HG03342 (cell line): ENCODE measurements at regions not wholly inside any gene's neighbourhood (a gene's known extent, or its start where the extent isn't known, plus 50 kb on each side); places are given as distances from the start of the nearest gene placed in this dataset.
A peak's percentile ranks its signal among the peaks of the same experiment; 100 is the strongest.
"Not testable (repeated sequence)": the region's sequence is repeated elsewhere in the genome, so short reads cannot be mapped to it uniquely, and the experiment has no call there.

ENCODE experiments used
- ATAC-seq: cut with Tn5 transposase; IDR thresholded peaks from one replicate; pipeline ENCODE4 v1.9.1; 2021; ENCODE audit warnings: mild to moderate bottlenecking, moderate library complexity; ENCODE audit not compliant: unreplicated experiment

DNA sequence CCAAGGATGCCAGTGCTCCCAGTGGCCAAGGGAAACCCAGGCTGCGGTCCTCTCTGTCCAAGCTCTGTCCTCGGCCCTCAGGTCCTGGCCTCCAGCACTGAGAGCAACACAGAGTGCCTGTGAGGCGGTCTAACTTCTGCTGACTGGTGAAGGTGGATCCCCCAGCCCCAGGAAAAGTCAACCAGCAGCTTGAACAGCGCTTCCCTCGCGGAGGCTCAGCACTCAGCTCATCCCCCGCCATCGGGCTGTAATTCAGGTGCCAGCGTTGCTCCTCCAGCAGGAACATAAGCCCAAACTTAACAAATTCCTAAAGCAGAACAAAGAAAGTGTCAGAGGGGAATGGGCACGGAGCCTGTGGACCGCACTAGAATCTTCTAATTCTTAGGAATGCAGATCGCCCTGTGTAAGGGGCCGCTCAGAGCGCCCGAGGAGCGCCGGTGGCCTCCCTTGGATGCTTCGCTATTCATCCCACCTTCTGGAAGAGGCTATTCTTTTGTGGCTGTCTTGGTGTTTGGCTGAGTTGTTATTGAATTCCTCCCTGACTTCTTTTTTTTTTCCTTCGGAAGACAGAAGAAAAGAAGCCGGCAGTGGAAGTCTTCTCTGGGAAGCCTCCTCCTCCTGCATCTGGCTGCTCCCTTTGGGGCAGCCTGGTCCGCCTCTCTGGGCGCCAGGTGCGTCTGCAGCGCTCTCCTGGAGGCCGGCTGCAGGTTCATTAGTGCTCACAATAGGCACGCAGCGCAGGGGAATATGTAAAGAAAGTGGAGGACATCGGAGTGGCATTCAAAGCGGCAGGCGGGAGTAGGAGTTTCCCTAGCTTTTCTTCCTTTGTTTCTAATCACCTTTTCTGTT lies 905.6 kb downstream of the TSN start:
- no peak for ATAC-seq

DNA sequence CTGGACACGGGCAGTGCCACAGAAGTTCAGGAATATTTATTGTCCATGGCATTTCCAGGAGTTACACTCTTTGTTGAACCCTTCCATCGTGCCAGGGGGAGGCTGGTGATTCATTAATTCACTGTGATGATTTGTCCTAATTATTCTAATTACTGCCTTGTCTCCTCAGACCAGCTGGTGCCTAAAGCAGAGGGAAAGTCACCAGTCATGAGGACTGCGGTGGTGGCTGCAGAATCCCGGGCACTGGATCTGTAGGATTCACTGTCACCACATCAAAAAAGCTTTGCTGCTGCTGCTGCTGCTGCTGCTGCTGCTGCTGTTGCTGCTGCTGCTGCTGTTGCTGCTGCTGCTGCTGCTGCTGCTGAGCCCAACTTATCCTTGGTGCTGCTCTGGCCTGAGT lies 908.2 kb downstream of the TSN start:
- ATAC-seq: no peak

DNA sequence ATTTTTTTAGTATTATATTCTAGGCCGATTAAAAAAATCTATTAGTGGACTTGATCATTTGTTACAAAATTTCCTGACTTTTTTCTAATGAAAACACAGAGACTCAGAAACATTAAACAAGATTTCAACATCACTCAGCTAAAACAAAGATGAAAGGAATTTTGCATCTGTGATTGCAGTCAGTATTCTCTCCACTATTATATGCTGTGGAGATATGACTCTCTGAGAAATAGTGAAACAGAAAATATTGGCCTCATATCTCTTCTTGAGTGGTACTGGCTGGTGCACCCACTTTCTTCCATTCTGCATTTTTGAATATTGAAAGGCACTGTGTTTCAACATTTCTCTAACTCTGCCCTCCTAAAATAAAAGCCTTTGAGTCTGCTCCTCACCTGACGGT lies 914.2 kb downstream of the TSN start:
- no peak for ATAC-seq

DNA sequence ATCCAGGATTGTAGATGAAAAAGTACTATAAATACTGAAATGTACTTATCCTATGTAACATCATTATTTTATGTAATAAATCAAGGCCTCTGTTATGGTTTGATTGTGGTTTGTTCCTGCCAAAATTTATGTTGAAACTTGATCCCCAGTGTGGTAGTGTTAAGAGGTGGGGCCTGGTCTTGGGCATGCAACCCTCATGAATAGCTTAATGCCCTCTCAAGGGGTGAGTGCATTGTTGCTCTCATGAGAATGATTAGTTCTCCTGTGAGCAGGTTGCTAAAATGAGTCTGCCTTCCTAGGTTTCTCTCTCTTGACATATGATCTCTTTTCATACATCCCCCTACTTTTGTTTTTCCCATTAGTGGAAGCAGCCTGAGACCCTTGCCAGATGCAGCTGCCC lies 915.4 kb downstream of the TSN start:
- no peak for ATAC-seq

DNA sequence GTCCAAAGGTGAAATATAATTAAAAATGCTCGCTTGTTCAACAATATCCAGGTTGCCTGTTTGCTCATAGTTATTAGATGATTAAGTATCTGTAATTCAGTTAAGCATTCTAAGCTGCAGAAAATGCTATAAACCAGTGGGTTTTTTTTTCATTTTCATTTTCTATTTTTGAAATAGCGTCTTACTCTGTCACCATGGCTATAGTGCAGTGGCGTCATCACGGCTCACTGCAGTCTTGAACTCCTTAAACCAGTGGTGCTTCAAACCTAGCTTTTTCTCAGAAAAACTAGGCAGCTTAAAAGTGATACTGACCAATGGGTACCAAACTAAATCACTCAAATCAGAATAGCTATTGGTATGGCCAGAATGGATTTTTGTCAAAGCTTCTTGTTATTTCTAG lies 925.2 kb downstream of the TSN start:
- ATAC-seq: no peak

DNA sequence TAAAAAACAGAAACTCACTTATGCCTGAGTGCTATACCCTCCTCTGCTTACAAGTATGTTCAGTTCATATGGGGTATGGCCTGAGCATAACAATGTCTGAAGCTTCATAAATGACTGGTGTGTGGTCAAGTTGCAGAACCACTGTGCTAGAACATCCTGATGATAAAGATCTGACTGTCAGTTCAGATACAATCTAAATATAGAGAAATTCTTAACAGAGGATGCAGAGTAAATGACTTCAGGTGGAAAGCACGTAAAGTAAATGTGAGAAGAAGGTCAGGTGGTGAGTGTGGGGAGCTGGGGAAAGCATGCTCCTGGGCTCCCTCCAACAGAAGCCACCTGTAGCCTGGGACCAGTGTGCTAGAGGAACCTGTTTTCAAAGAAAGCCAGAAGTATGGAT lies 926.2 kb downstream of the TSN start:
- ATAC-seq: peak; percentile 63

- no peak for ATAC-seq
These were observed 926.9 kb downstream of the TSN start for GRCh38 chr2:122682356-122682755.

- no peak for ATAC-seq
These were observed 927.6 kb downstream of the TSN start for GRCh38 chr2:122683018-122683417.

- ATAC-seq: no peak
These were observed 937.1 kb downstream of the TSN start for GRCh38 chr2:122692400-122693083.

- no peak for ATAC-seq
These were observed 942.0 kb downstream of the TSN start for GRCh38 chr2:122697415-122697814.

DNA sequence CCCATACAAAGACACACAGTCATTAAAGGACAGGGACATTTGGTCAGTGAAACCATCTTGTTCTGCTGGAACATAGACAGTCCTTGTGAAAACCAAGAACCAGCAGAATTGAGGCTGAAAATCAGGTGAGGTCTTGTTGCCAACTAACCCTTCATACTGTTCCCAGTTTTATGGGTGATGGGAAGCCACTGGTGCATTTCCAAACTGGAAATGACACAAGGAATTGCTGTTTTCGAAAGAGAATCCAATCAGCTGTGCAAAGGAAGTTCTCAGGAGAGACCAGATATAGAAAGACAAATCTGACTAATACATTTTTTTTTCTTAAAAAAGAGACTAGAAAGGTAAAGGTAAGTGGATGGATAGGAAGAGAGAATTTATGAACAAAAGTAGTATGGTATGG lies 948.2 kb downstream of the TSN start:
- no peak for ATAC-seq

GRCh38 chr2:122704109-122704563 lies 948.7 kb downstream of the TSN start:
- ATAC-seq: peak; percentile 63

- ATAC-seq: no peak
These were observed 950.3 kb downstream of the TSN start for GRCh38 chr2:122705746-122706145.

DNA sequence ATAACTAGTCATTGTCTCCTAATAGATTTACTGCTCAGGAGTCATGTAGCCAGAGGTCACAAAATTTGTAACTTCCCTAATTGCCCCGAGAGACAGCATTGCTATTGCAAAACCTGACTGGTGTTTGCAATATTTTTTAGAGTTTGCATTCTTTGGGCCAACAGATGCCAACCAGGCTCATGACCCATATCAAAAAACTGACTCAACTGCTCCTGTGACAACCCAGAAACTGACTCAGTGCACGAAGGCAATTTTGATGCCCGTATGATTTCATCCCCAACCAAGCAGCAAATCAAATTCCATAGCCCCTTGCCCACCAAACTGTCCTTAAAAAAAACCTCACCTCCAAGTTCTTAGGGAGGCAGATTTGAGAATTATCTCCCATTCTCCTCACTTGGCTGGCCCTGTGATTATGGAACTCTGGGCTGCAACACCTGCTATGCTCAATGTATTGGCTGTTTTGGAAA lies 951.3 kb downstream of the TSN start:
- no peak for ATAC-seq

DNA sequence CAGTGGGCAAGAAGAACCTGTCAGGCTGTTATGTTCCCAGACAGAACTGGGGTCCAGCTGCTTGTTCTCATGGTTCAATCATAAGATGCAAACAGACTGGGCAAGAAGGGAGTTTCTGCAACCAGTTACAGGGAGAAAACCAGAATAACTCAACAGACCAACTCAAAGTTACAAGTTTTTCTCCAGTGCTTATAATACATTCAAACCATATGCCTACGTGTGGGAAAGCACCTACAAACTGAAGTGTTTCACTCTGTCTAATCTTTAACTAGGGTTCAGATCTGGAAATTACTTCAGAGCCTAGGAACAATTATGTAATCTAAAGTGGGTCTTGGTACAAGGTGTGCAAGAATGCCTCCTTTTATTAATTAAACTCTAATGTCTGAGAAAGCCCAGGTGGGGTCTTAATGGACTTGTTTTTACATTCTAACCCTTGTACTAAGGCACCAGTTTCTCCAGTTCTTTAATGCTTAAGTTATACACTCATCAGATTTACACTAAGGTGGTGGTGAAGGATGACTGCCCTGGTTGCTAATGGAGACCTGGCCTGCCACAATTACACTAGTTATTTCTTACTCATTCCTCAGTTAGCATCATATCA lies 951.9 kb downstream of the TSN start:
- peak; percentile 58 for ATAC-seq

GRCh38 chr2:122710049-122710448 lies 954.6 kb downstream of the TSN start:
- ATAC-seq: no peak

DNA sequence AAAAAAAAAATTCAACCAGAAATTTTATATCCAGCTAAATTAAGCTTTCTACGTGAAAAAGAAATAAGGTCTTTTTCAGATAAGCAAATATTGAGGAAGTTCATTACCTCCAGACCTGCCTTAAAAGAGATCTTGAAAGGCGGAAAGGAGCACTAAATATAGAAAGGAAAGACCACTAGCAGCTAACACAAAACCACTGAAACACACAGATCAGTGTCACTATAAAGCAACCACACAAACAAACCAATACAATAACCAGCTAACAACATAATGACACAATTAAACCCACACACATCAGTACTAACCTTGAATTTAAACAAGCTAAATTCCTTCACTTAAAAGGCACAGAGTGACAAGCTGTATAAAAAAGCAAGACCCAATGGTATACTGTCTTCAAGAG lies 958.3 kb downstream of the TSN start:
- no peak for ATAC-seq

DNA sequence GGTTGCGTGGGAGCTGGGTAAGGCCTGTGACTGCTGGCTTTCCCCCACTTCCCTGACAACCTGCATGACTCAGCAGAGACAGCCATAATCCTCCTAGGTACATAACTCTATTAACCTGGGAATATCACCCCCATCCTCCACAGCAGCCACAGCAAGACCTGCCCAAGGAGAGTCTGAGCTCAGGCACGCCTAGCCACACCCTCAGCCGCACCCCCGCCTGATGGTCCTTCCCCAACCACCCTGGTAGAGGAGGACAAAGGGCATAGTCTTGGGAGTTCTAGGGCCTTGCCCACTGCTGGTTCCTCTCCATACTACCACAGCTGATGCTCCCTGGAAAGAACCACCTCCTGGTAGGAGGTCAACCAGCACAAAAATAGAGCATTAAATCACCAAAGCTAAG lies 965.4 kb downstream of the TSN start:
- ATAC-seq: not testable (repeated sequence)

- no peak for ATAC-seq
These were observed 979.4 kb downstream of the TSN start for GRCh38 chr2:122734766-122735424.

GRCh38 chr2:122736279-122736678 lies 980.8 kb downstream of the TSN start:
- ATAC-seq: no peak

DNA sequence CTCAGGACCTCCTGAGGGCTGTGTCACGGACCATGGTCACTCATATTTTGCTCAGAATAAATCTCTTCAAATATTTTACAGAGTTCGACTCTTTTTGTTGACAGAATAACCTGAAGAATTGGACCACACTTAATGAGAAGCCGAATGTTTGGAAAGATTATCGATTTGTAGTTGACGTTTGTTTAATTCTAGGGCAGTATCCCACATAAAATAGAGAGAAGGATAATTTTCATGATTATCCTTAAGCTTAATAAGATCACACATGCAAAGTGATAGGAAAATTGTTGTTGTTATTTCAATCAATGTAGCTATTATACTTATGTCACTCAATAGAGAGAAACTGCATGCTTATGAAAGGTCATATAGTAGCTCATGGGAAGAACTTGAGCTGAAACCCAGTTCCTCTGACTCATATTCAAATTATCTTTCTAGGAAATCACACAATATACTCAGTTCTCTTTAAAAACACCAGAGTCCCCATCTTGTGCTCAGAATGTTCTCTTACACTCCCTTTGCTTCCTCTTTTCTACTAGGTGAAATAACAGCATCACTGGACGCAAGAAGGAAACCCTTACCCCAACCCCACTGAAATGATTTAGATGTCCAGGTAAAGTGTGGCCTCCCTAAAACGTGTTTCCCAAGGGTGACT lies 982.1 kb downstream of the TSN start:
- ATAC-seq: peak; percentile 90
